GM18517 (cell line): ENCODE measurements at regions not wholly inside any gene's neighbourhood (a gene's known extent, or its start where the extent isn't known, plus 50 kb on each side); places are given as distances from the start of the nearest gene placed in this dataset.
"Not testable (repeated sequence)": the region's sequence is repeated elsewhere in the genome, so short reads cannot be mapped to it uniquely, and the experiment has no call there.

ENCODE experiments used
- ATAC-seq: cut with Tn5 transposase; IDR thresholded peaks from one replicate; pipeline ENCODE4 v1.9.1; 2021; ENCODE audit warnings: mild to moderate bottlenecking, moderate library complexity; ENCODE audit not compliant: unreplicated experiment

DNA sequence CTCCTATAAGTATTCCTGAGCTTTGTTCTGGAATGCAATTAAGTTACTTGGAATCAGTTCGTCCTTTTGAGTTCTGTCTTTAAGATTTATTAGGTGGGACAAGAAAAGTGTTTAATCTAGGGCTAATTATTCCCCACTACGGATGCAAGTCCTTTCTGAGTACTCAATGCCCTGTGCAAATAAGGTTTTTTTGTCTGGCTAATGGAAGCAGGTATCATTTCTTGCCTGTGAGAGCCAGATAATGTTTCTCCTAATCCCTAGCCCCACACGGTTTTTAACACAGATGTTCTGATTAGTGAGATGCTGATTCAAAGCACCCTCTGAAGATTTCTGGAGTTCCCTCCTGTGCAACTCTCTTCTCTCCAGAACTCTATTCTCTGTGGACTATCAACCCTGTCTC is 296.6 kb upstream of the PRICKLE1 start:
- ATAC-seq, result no peak

DNA sequence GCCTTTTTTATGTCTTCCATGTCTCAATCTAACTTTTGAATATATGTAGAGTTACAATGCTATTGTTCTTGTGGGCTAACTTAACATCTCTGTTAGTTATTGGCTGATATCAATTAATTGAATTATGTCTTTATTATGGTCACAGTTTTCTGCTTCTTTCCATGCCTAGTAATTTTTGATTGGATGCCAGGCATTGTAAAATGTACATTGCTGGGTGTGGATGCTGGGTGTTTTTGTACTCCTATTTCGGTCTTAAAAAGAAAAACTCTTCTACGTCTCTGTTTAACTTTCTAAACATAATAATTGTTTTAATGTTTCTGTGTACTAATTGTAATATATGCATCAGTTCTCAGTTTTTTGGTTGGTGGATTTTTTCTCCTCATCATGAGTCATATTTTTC is 296.1 kb upstream of the PRICKLE1 start:
- no peak for ATAC-seq

DNA sequence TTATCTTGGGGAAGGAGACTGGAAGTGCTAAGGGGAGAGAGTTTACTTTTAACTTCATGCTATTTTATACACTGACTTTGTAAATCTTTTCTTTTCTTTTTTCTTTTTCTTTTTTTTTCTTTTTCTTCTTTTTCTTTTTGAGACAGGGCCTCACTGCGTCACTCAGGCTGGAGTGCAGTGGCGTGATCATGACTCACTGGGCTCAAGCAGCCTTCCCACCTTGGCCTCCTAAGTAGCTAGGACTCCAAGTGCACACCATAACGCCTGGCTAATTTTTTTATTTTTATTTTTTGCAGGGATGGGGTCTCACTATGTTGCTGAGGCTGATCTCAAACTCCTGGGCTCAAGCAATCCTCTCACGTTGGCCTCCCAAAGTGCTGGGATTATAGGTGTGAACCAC is 294.6 kb upstream of the PRICKLE1 start:
- ATAC-seq, result no peak

DNA sequence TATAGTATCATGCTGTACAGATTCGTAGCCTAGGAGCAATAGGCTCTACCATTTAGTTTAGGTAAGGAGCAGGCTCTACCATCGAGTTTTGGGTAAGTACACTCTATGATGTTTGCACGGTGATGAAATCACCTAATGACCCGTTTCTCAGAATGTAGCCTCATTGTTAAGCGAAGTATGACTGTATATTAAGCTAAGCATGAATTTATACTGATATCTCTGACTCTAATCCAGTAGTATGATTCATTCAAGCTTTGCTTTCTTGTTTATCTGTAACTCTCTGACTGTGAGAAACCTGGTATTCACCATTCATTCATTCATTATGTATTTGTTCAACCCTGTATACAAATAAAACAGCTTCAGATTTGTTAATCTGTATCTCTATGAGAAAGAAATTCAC is 283.9 kb upstream of the PRICKLE1 start:
- no peak for ATAC-seq

DNA sequence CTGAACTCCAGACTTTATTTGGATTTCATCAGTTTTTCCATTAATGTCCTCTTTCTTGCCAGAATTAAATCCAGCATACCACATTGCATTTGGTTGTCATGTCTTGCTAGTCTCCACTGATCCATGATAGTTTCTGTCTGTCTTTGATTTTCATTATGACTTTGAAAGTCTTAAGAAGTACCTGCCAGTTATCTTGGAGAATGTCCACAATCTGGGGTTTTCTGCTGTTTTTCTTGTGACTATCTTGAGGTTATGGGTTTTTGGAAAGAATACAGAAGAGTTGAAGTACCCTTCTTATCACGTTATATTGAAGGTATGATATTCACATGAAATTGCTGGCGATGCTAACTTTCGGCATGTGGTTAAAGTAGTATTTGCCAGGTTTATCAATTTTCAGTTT is 282.3 kb upstream of the PRICKLE1 start:
- no peak for ATAC-seq

DNA sequence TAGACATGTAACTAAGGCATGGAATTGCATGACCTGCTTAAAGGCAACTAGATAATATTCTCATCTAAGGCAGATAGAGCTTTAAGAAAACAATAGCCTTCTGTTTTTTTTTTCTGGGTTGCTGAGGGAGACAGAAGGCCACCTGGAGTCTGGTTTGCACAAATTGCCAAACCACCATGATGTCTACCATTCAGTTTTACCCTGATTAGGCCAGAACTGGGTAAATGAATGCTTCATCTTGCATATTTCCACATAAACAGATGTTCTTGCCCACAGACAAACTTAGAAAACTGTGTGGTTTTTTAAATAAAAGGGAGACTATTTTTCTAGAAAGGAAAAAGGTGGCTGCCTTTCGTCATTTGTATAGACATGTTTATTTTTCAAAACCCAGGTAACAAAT is 278.7 kb upstream of the PRICKLE1 start:
- no peak for ATAC-seq

DNA sequence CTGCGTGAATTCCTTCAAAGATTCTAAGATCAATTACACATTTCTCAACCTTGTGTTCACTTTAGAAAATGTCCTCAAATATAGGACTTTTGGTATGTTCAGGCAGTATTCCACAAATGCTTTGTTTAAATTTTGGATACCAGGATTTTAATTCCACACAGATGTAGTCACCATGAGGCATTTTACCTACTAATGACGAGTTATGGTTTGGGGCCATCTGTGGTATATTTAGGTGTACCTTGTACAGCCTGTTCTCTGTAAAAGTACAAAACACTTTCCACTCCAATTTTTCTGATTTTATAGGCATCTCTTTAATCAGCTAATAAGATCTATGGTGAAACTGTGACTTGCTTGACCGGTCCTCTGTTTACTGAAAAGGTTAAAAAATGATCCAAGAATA is 275.7 kb upstream of the PRICKLE1 start:
- ATAC-seq, result no peak

DNA sequence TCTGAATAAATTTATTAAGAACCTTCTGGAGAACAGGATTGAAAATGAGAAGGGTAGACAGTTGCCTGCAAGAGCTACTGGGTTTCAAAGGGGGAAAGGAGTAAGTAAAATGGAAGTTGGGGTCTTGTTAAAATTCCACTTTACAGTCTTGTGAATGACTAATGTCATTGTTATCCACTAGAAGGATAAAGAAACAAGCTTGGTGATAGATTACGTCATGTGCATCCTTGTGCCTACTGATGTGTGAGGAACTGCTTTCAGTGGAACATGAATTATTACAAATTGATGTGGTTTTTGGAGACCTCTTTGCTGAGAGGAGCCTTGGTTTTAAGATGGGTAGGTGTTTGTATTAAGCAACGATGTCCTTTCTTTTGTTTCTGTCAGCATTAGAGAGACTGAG is 272.5 kb upstream of the PRICKLE1 start:
- ATAC-seq, result no peak

DNA sequence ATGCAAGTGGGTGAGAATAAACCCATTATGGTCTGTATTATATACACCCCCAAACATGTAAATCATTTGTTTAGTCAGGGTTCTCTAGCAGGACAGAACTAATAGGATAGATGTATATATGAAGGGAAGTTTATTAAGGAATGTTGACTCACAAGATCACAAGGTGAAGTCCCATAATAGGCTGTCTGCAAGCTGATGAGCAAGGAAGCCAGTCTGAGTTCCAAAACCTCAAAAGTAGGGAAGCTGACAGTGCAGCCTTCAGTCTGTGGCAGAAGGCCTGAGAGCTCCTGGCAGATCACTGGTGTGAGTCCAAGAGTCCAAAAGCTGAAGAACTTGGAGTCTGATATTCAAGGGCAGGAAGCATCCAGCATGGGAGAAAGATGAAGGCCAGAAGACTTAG is 270.8 kb upstream of the PRICKLE1 start:
- not testable (repeated sequence) for ATAC-seq

DNA sequence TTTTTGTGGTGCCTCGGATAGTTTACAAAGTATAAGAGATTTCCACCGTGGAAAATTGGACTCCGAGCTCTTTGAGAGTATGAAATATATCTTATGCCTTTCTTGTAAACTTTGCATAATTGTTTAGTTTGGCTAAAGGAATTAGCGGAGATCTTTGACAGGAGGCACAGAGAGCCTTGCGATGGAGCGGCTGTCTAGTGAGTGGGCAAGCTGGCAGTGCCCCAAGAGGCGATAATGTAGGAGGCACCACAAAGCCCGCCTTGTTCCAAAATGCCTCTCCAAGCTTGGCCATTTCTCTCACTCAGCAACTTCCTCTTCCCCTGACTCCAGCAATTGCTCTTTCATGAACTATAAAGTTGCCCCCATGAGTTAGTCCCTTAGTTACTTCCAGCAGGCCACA is 270.1 kb upstream of the PRICKLE1 start:
- no peak for ATAC-seq

DNA sequence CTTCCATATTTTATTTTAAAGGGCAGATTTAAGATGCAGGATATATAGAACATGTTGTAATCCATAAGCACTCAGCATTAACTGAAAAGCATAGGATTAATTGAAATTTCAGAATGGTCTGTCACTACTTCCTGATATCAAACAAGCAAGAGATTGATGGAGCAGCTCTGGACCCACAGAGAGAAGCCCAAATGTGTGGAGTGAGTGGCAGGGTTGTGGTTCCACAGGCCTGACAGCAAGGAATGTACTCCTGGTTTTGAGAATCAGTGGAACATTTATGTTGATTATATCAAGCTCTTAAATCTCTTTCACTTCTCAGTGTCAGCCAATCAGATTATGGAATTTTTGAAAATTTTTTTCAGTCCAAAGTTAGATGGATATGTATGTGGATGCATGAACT is 267.6 kb upstream of the PRICKLE1 start:
- no peak for ATAC-seq

DNA sequence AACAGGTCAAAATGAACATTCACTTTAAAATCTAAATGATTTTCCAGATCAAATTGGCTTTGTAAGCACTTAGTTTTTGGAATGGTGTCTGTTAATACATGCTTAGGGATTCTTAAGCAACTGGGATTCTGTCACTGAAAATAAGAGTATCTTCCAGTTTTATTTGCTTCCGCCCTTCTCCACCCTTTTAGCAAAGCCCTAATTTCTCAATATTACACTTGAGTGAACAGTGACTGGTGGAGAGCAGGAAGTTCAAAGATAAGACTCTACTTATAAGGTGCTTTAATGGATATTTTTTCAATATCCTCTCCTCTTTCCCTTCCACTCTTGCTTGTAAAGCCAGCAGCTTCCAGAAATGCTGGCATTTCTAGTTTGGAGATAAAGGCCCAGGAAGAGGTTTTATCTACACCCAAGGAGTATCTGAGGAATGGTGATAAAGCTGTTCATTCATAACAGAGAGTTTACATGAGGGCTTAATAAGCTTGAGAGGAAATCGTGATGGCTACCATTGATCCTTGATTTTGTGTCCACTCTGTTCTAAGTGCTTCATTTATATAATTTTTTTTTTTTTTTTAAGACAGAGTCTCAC is 265.9 kb upstream of the PRICKLE1 start:
- ATAC-seq, result no peak

DNA sequence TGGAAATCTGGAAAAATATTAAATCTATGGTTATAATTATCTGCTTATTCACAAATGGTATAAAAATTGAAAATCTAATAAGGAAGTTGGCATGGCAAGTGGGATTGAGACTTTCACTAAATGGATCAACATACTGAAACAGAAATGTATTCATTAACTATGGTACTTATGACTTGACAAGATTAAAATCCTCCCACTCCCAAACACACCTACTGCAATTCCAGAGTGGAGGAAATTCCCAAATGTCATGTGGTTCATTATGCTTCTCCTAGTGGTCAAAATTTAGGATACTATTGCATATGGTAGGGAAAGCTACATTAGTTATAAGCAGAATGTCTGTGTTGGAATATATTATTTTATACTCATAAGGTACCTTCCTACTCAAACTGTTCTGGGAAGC is 265.3 kb upstream of the PRICKLE1 start:
- no peak for ATAC-seq

DNA sequence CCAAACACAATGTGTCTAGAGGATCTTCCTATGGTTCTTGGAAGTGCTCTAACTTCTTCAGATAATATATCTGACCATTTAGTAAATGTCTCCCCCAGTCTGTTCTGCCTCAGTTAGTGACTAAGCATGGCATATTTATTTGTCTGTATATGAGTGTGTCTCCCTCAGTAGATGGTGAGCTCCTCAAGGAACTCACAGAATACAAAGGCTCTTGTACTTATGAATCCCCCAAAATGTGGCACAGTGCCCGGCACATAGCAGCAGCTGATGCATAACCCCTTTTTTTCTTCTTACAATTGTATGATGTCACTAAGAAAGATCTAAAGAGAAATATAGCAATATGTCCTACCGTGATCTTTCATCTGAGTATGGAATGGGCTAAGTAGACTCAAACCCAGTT is 264.7 kb upstream of the PRICKLE1 start:
- ATAC-seq, result no peak

DNA sequence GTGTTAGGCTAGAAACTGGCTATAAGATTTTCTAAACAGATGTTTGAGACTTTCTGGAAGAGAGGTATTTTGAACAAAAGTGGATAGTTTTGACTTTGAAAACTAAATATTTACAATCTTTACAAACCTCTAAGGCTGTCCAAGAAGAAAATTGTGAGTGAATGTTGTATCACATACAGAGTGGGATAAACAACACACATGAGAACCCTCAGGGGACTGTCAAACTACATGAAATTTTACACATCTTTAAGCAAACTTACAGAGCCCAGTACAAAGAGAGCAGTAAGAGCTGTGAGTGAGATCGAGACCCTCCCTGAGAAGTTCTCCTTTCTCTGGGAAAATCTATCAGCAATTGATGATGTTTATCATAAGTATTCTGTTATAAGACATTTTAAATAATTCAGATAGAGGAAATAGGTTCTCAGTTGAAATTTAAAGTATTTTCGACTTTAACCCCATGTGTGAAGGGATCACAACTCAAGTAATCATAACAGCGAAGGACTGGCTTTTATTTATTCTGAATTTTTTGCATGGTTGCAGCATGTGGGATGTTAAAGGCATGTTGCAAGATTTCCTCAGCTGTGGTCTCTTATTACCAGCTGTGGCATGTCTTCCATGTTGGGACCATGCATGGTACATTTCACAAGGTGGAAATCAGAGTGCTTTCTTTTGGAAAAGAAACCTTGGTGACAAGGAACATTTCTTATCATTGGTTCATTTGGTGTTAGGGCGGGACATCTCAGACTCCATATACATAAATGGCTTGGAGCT is 264.0 kb upstream of the PRICKLE1 start:
- no peak for ATAC-seq

DNA sequence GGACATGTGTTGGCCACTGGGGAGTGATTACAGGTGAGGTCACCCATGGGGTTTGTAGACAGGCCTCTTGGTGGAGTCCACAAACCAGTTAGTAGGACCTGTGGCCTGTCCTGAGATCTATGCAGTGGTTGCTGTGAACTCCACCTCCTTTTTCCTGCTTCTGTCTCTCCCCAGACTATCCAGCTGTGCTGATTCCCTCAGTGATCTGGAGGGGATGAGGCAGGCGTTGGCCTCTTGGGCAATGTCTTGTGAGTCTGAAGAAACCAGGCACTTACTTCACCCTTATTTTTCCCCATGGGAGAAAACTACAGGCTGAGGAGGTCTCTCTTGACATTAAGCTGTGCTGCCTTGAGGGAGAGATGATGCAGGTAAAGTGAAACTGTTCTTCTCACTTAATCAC is 257.2 kb upstream of the PRICKLE1 start:
- no peak for ATAC-seq

DNA sequence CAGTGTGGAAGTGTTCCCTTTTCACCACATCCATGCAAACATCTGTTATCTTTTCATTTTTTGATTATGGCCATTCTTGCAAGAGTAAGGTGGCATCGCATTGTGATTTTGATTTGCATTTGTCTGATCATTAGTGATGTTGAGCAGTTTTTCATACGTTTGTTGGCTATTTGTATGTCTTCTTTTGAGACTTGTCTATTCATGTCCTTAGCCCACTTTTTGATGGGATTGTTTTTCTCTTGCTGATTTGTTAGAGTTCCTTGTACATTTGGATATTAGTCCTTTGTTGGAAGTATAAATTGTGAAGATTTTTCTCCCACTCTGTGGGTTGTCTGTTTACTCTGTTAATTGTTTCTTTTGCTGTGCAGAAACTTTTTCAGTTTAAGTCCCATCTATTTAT is 244.5 kb upstream of the PRICKLE1 start:
- no peak for ATAC-seq

DNA sequence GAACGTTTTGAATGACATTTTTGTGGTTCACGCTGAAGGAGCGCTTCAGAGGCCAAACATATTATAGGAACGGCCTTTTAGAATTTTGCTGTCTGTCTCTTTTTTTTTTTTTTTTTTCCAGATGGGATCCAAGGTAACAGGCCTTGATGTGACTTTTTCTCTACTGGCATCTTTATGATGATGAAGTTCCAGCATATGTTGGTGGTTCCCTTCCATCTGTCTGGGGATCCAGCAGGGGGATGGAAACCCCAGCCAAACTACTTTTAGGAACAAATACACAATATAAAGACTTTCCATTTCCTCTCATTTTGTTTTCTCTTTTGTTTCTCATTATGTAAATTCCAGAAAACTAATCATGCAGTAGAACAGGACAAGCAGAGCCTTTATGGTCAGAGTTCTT is 239.3 kb upstream of the PRICKLE1 start:
- ATAC-seq, result no peak

DNA sequence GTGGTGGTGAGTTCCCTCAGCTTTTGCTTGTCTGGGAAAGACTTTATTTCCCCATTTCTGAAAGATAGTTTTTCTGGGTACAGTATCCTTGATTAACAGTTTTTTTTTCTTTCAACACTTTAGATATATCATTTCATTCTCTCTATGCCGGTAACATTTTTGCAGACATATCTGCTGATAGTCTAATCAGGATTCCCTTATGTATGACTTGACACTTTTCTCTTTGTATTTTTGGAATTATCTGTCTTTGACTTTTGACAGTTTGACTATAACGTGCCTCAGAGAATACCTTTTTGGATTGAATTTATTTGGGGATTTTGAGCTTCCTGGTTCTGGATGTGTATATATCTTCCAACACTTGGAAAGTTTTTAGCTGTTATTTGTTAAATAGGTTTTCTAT is 234.8 kb upstream of the PRICKLE1 start:
- no peak for ATAC-seq

DNA sequence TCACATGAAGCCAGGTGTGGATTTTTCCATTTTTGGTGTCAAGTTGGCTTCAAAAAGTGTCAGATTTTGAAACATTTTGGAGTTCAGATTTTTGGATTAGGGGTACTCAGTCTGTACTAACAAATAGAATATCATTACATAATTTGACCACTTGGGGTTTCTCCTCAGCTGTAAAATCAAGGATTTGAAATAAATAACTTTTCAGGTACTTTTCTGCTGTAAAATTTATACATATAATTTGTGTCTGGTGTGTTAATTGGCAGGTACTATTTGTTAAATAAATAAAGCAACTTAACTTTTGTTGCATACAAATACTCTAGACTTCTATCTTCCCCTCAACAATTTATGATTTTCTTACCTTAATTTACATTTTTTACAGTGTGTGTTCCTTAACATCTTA is 234.1 kb upstream of the PRICKLE1 start:
- ATAC-seq, result no peak

DNA sequence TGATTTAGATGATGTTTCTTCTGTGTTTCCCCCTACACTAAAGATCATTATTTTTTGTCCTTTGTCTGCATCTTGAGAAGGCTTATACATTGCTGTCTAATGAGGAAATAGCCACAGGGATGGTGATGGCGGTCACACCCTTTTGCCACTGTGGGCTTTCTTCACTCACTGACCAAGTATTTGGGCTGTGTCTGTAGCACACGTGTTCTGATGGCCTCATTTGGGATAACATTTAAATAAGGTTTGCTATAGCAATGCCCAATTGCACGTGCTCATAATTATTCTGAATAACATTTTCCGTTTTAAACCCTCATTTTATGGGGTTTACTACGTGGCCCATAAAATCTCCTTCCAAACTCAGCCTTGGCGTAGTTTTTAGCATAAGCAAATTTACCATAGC is 230.3 kb upstream of the PRICKLE1 start:
- ATAC-seq, result no peak

DNA sequence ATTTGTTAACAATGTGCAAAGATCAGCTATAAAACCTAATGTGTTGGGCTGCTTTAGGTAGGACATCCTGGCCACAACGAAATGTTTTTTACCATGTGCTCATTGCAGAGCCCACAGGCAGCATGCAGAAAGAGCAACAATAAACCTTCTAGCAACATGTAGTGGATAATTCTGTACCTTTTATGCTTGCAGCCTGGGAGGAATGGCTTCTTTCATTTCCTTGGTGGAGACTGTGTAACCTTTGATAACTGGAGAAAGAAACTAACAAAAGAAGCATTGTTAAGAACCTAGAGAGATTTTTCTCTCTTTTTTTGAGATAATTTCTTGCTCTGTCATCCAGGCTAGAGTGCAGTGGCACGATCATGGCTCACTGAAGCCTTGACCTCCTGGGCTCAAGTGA is 225.5 kb upstream of the PRICKLE1 start:
- no peak for ATAC-seq

DNA sequence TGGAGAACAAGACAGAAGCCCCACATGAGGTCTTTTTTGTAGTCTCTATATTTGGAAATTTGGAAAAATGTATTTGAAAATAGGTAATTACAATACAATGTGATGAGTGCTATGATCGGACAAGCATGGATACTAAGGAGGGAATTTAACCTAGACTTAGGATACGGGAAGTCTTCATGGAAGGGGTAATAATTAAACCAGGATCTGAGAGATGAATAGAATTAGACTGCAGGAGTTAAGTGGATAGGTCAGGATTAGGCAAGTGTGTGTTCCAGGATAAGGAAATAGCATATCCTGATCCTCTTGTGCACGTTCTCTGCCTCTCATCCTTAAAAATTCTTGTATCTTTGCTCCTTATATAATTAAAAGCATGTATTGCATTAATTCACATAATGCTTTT is 223.3 kb upstream of the PRICKLE1 start:
- ATAC-seq, result no peak
